HG03457 (cell line): ENCODE measurements at regions not wholly inside any gene's neighbourhood (a gene's known extent, or its start where the extent isn't known, plus 50 kb on each side); places are given as distances from the start of the nearest gene placed in this dataset.
"Not testable (repeated sequence)": the region's sequence is repeated elsewhere in the genome, so short reads cannot be mapped to it uniquely, and the experiment has no call there.

Experiments used
- ATAC-seq: cut with Tn5 transposase; IDR thresholded peaks from one replicate; pipeline ENCODE4 v1.9.1; 2021; ENCODE audit warnings: moderate number of reproducible peaks; ENCODE audit not compliant: unreplicated experiment

- no peak for ATAC-seq
Observed at GRCh38 chr2:145802133-145802532, 1282.2 kb upstream of the ZEB2 start.

- ATAC-seq = no peak
Observed at GRCh38 chr2:145801210-145801609, 1281.3 kb upstream of the ZEB2 start.

DNA sequence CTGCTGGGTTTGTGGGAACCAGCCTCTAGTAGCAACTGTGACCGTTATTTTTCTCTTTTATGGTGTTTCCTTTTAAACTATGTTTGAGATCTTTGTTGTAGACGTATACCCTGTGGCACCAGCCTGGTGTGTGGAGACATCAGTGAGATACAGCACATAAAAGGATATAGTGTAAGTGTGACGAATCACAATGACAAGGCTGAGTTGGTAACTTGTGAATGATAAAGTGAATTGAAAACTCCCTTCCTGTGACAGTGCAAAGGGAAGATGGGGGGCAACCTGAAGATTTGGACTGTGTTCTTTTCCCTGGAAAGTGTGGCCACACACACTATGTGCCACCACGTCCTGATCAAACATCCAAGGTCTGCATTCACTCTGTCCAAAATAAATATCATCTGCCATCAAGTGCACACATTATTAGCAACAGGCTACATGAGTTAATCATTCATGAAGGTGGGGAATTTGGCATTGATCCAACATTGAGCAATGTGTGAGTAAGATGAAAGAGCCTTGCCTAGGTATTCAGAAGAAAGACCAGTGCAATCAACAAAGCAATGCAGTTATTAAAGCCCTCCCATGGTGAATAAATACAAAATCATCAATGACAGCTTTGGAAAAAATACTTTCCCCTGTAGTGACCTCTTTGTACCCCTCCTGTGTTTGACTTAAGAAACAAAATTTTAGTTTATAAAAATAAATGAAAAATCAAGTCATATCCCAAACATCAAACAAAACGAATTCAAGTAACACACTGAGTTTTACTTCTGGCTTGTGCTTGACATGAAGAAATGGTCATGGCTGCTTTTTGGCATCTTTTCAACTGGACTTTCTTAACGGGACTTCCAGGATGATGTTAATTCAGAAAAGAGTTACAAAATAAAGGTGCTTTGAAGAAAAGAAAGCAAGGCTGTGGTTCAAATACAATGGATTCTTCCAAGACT, 1280.5 kb upstream of the ZEB2 start:
- no peak for ATAC-seq

GRCh38 chr2:145799595-145800108, 1279.7 kb upstream of the ZEB2 start:
- no peak for ATAC-seq

DNA sequence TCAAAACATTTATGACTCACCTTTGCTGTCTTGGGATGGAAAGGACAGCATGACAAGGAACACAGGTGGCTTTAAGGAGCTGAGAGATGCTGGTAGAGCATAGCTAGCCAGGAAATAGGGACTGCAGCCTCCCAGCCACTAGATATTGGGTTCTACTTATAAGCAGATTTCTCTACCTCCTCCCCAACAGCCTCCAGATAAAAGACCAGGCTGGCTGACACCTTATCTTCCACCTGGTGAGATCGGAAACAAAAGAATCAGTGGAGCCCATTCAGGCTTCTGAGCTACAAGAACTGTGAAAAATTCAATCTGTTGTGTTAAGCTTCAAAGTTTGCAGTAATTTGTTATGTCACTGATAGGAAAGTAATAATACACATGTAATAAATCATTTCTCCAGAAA, 1278.5 kb upstream of the ZEB2 start:
- no peak for ATAC-seq

DNA sequence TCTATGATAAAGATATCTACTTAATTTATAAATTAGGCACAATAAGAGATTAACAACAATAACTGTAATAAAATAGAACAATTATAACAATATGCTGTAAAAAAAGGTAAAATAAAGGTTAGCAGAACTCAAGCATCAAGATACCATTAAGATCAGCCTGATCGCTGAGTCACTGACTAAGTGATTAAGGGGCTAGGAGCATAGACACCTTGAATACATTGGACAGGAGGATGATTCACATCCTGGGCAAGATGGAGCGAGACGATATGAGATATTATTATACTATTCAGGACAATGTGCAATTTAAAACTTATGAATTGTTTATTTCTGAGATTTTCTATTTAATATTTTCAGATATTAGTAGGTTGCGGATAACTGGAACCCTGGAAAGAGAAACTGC, 1277.8 kb upstream of the ZEB2 start:
- ATAC-seq = no peak

- ATAC-seq = no peak
Observed at GRCh38 chr2:145792745-145793144, 1272.8 kb upstream of the ZEB2 start.

DNA sequence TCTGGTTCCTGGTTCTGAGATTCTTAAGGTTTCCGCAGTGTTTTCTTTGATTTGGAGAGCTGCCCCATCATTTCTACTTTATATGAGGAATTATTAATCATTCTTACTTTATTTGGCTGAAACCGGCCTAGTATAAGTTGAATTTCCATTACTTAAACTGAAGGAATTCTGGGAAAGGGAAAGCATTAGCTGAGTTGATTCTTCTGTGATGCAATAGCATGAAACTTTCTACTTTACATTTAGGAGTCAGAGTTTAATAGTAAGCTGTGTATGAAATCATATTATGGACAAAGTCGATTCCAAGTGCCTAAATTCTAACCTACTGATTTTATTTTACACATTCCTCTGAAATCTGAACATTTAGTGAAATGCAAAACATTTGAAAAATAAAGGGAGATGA, 1269.7 kb upstream of the ZEB2 start:
- ATAC-seq = no peak

GRCh38 chr2:145787597-145788361, 1267.9 kb upstream of the ZEB2 start:
- not testable (repeated sequence) for ATAC-seq

DNA sequence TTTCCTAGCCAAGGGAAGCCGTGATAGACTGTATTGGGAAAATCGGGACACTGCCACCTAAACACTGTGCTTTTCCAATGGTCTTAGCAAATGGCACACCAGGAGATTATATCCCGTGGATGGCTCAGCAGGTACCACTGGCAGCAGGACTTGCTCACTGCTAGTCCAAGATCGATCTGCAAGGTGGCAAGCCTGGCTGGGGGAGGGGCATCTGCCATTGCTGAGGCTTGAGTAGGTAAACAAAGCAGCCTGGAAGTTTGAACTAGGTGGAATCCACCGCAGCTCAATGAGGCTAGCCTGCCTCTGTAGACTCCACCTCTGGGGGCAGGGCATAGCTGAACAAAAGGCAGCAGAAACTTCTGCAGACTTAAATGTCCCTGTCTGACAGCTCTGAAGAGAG, 1262.7 kb upstream of the ZEB2 start:
- ATAC-seq = not testable (repeated sequence)

DNA sequence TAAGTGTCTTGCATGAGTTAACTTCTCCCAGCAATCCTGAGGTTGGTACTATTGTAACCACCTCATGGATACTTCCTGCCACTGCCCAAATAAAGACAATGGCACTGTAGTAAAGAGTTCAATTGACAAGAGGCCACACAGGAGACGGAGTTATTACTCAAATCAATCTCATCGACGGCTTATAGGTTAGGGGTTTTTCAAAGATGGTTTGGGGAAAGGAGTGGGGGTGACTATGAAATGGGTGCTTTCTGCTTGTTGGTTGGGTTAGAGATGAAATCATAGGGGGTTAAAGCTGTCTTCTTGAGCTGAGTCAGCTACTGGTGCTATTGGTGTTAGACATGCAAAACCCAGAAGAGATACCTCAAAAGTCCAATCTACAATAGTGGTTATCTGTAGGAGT, 1258.0 kb upstream of the ZEB2 start:
- ATAC-seq = peak; percentile 60

DNA sequence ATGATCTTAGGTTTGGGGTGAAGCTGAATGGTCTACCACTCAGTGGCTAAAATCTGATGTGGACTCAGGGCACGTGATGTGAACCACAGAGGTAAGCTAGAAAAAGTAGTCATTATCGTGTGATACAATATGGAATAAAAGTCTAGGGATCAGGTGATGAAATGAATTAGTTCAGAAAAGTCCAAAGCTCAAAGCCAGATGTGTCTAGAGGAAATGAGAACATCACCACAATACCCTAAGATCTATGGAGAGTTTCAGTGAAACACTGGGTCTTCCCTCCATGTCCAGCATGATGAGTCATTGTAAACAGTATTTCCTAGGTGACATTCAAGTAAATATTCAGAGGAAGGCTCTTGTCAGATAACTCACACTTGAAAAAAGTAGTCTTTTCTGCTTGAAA, 1257.4 kb upstream of the ZEB2 start:
- ATAC-seq = no peak

DNA sequence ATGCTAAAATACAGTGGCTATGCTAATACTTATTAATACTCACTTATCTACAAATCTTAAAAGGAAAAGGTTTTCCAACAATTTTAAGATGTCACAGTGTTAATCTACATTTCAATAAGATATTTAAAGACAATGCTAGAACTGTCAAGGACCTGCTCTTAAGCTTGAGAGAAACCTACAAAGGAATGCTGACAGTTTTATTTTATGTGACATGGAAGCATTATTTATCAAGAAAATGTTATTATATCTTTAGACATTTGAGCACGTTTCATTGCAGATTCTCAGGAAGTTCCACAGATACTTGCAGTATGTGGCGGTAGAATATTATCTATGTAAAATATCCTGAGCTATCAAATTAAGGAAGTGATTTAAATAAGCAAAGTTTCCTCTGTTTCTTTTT, 1255.7 kb upstream of the ZEB2 start:
- no peak for ATAC-seq

- peak; percentile 99 for ATAC-seq
Observed at GRCh38 chr2:145771525-145771924, 1251.6 kb upstream of the ZEB2 start.

GRCh38 chr2:145769011-145769716, 1249.2 kb upstream of the ZEB2 start:
- no peak for ATAC-seq

GRCh38 chr2:145765874-145766273, 1246.0 kb upstream of the ZEB2 start:
- no peak for ATAC-seq

- no peak for ATAC-seq
Observed at GRCh38 chr2:145764631-145765030, 1244.7 kb upstream of the ZEB2 start.

GRCh38 chr2:145760781-145761649, 1241.1 kb upstream of the ZEB2 start:
- no peak for ATAC-seq

GRCh38 chr2:145759228-145759915, 1239.5 kb upstream of the ZEB2 start:
- no peak for ATAC-seq
